Fibroblast of lung (primary cell): ENCODE measurements at regions not wholly inside any gene's neighbourhood (a gene's known extent, or its start where the extent isn't known, plus 50 kb on each side); places are given as distances from the start of the nearest gene placed in this dataset.
"Not testable (repeated sequence)": the region's sequence is repeated elsewhere in the genome, so short reads cannot be mapped to it uniquely, and the experiment has no call there.

Source experiments
- DNase-seq, 2 donors: peaks; one replicate each; pipeline versions ENCODE4 v3.0.0 to v3.0.0-alpha.2; 2010; ENCODE audit warnings: low read depth in 2 of 2
- H2AFZ ChIP-seq: 2 replicates; pipeline ENCODE4 v1.5.1; 2012; ENCODE audit warnings: low read length, control low read depth, inconsistent platforms
- H3K27ac ChIP-seq: 2 replicates; pipeline ENCODE4 v1.5.1; 2011; ENCODE audit warnings: low read length, control low read depth; ENCODE audit not compliant: insufficient read depth
- H3K27me3 ChIP-seq: 2 replicates; pipeline ENCODE4 v1.5.1; 2011; ENCODE audit warnings: mild to moderate bottlenecking, low read length; ENCODE audit not compliant: control insufficient read depth, insufficient read depth
- H3K36me3 ChIP-seq: 2 replicates; pipeline ENCODE4 v1.5.1; 2011; ENCODE audit warnings: low read length; ENCODE audit not compliant: control insufficient read depth, insufficient read depth
- H3K4me1 ChIP-seq: 2 replicates; pipeline ENCODE4 v1.5.1; 2011; ENCODE audit warnings: low read length; ENCODE audit not compliant: control insufficient read depth, insufficient read depth; ENCODE audit errors: extremely low read depth
- H3K4me2 ChIP-seq: 2 replicates; pipeline ENCODE4 v1.5.1; 2011; ENCODE audit warnings: low read length, control low read depth; ENCODE audit not compliant: insufficient read depth; ENCODE audit errors: extremely low read depth
- H3K4me3 ChIP-seq, 4 experiments: fragments of 200-600 bp in 1 of 4; sonication (generic) in 1 of 4; replicated peaks in 1 of 4; 2 replicates each; pipeline ENCODE4 v1.5.1; 2011 to 2016; ENCODE audit warnings: low read length in 4 of 4, low read depth in 3 of 4, mild to moderate bottlenecking in 3 of 4, control low read depth in 2 of 4, inconsistent platforms in 1 of 4, mixed read lengths in 1 of 4; ENCODE audit not compliant: insufficient read depth in 1 of 4; ENCODE audit errors: control extremely low read depth in 1 of 4
- H3K79me2 ChIP-seq: 2 replicates; pipeline ENCODE4 v1.5.1; 2012; ENCODE audit warnings: mild to moderate bottlenecking, low read length, inconsistent platforms; ENCODE audit not compliant: control insufficient read depth, insufficient read depth
- H3K9ac ChIP-seq: 2 replicates; pipeline ENCODE4 v1.5.1; 2011; ENCODE audit warnings: mild to moderate bottlenecking, low read length, control low read depth; ENCODE audit not compliant: insufficient read depth
- H3K9me3 ChIP-seq: 2 replicates; pipeline ENCODE4 v1.5.1; 2012; ENCODE audit warnings: low read depth, low read length; ENCODE audit not compliant: control insufficient read depth, insufficient read depth
- H4K20me1 ChIP-seq: 2 replicates; pipeline ENCODE4 v1.5.1; 2011; ENCODE audit warnings: low read length; ENCODE audit not compliant: control insufficient read depth, insufficient read depth; ENCODE audit errors: extremely low read depth
- EZH2 ChIP-seq: IDR thresholded peaks from 2 replicates; pipeline ENCODE4 v1.5.1; 2012; ENCODE audit warnings: low read length, control low read depth, mild to moderate bottlenecking; ENCODE audit errors: missing control alignments
- TF ChIP-seq, protein P1 (sequence below), 2 donors: IDR thresholded peaks in 1 of 2; conservative IDR thresholded peaks in 1 of 2; 1 replicate in 1 of 2; 2 replicates in 1 of 2; pipeline ENCODE4 v1.5.1; 2011 to 2012; ENCODE audit warnings: low read length in 2 of 2, control low read depth in 1 of 2, inconsistent platforms in 1 of 2, low read depth in 1 of 2, mild to moderate bottlenecking in 1 of 2

- Histone ChIP-seq H2AFZ (no peak overlapping the region), H3K9ac (no peak overlapping the region), H3K4me2 (no peak overlapping the region), H3K4me1 (no peaks in the 10 kb centered on the region), H3K27ac (no peak overlapping the region), H3K4me3 (no peak overlapping the region), H3K9me3 (no peaks in the 10 kb centered on the region), H3K36me3 (no peaks in the 10 kb centered on the region), H4K20me1 (no peaks in the 10 kb centered on the region), H3K79me2 (no peaks in the 10 kb centered on the region), H3K27me3 (no peaks in the 10 kb centered on the region)
- no peak for DNase-seq
- TF ChIP-seq, protein P1, sequence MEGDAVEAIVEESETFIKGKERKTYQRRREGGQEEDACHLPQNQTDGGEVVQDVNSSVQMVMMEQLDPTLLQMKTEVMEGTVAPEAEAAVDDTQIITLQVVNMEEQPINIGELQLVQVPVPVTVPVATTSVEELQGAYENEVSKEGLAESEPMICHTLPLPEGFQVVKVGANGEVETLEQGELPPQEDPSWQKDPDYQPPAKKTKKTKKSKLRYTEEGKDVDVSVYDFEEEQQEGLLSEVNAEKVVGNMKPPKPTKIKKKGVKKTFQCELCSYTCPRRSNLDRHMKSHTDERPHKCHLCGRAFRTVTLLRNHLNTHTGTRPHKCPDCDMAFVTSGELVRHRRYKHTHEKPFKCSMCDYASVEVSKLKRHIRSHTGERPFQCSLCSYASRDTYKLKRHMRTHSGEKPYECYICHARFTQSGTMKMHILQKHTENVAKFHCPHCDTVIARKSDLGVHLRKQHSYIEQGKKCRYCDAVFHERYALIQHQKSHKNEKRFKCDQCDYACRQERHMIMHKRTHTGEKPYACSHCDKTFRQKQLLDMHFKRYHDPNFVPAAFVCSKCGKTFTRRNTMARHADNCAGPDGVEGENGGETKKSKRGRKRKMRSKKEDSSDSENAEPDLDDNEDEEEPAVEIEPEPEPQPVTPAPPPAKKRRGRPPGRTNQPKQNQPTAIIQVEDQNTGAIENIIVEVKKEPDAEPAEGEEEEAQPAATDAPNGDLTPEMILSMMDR (conservative IDR thresholded peaks at IDR 0.05 in 1 of 2, IDR thresholded peaks at IDR 0.05 in 1 of 2; ENCODE audit: low read depth in 1 of 2, low read length in 2 of 2): no peak
- TF ChIP-seq EZH2: no peak
Observed at GRCh38 chr4:128682942-128683666, 126.4 kb upstream of the JADE1 start.

DNA sequence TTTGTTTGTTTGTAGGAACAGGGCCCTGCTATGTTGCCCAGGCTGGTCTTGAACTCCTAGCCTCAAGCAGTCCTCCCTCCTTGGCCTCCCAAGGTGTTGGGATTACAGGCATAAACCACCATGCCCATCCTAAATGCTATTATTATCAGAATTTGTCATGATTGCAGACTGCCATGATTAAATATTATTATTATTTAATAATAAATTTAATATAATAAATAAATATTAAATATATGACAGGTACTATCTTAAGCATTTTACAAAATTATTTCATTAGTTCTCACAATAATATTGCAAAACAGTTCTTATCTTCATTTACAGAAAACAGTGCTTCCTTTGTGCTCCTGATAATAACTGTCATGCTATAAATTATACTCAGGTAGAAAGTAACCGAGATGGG is 133.4 kb upstream of the JADE1 start:
- Histone ChIP-seq H2AFZ (no peak overlapping the region), H3K4me1 (no peaks in the 10 kb centered on the region), H3K4me2 (no peak overlapping the region), H3K9ac (no peak overlapping the region), H3K27me3 (no peaks in the 10 kb centered on the region), H4K20me1 (no peaks in the 10 kb centered on the region), H3K9me3 (no peaks in the 10 kb centered on the region), H3K27ac (no peak overlapping the region), H3K4me3 (no peak overlapping the region), H3K36me3 (no peaks in the 10 kb centered on the region), H3K79me2 (no peaks in the 10 kb centered on the region)
- no peak for DNase-seq
- TF ChIP-seq, protein P1 (conservative IDR thresholded peaks at IDR 0.05 in 1 of 2, IDR thresholded peaks at IDR 0.05 in 1 of 2; ENCODE audit: low read depth in 1 of 2, low read length in 2 of 2): no peak
- TF ChIP-seq EZH2: no peak

DNA sequence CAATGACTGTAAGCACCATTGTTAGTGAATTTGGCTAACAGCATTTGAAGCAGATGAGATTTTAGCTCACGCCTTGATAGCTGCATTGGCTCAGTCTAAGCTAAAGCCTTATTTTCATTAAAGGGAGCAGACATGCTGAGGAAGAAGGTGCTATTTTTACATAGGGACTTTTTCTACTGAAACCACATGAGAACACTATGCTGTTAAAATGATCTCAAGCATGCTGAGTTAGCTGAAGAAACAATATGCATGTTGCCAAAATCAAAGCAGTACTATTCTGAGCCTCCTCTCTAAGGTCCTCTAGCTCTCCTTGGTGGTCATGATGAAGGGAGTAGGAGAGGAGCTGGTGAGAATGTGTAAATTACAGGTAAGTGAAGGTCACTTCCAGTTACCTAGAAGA is 134.4 kb upstream of the JADE1 start:
- no peak for DNase-seq
- H3K27ac ChIP-seq: no peak overlapping the region
- no peak overlapping the region for H3K4me2 ChIP-seq
- H3K9ac ChIP-seq: no peak overlapping the region
- H4K20me1 ChIP-seq: no peaks in the 10 kb centered on the region
- no peaks in the 10 kb centered on the region for H3K9me3 ChIP-seq
- no peaks in the 10 kb centered on the region for H3K79me2 ChIP-seq
- no peaks in the 10 kb centered on the region for H3K27me3 ChIP-seq
- H3K4me1 ChIP-seq: no peaks in the 10 kb centered on the region
- no peaks in the 10 kb centered on the region for H3K36me3 ChIP-seq
- H3K4me3 ChIP-seq: no peak overlapping the region
- H2AFZ ChIP-seq: no peak overlapping the region
- TF ChIP-seq, protein P1 (conservative IDR thresholded peaks at IDR 0.05 in 1 of 2, IDR thresholded peaks at IDR 0.05 in 1 of 2; ENCODE audit: low read depth in 1 of 2, low read length in 2 of 2): no peak
- TF ChIP-seq EZH2: no peak

DNA sequence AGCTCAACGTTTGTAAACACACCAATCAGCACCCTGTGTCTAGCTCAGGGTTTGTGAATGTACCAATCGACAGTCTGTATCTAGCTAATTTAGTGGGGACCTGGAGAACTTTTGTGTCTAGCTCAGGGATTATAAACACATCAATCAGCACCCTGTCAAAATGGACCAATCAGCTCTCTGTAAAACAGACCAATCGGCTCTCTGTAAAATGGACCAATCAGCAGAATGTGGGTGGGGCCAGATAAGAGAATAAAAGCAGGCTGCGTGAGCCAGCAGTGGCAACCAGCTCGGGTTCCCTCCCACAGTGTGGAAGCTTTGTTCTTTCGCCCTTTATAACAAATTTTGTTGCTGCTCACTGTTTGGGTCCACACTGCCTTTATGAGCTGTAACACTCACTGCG is 136.3 kb upstream of the JADE1 start:
- not testable (repeated sequence) for H3K79me2 ChIP-seq, H3K4me2 ChIP-seq, H3K9ac ChIP-seq, H3K9me3 ChIP-seq, H3K4me1 ChIP-seq, H3K4me3 ChIP-seq, H3K27ac ChIP-seq, H4K20me1 ChIP-seq, H2AFZ ChIP-seq, DNase-seq, H3K36me3 ChIP-seq, H3K27me3 ChIP-seq

DNA sequence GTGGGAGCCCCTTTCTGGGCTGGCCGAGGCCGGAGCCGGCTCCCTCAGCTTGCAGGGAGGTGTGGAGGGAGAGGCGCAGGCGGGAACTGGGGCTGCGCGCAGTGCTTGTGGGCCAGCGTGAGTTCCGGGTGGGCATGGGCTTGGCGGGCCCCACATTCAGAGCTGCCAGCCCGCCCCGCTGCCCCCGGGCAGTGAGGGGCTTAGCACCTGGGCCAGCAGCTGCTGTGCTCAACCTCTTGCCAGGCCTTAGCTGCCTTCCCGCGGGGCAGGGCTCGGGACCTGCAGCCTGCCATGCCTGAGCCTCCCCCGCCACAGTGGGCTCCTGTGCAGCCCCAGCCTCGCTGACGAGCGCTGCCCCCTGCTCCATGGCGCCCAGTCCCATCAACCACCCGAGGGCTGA is 136.9 kb upstream of the JADE1 start:
- not testable (repeated sequence) for H3K4me2 ChIP-seq, H3K79me2 ChIP-seq, H4K20me1 ChIP-seq, H3K9me3 ChIP-seq, H3K4me1 ChIP-seq, H3K27me3 ChIP-seq, H3K27ac ChIP-seq, H3K36me3 ChIP-seq, H3K9ac ChIP-seq, H3K4me3 ChIP-seq, DNase-seq, H2AFZ ChIP-seq
